OCI-LY7 (cell line): ENCODE measurements at regions not wholly inside any gene's neighbourhood (a gene's known extent, or its start where the extent isn't known, plus 50 kb on each side); places are given as distances from the start of the nearest gene placed in this dataset.

ENCODE experiments used
- BruUV-seq: library from RNA; stranded (reverse); fragments of 400-500 nt; replicated peaks from 2 replicates; lab custom pipeline; 2021; lab: Mats Ljungman, UMichigan
- CTCF ChIA-PET: fragments of 300-600 bp; sonication (Branson Sonifier 250); formaldehyde crosslinking; loops from one replicate; lab custom pipeline; 2022; ENCODE audit warnings: antibody characterized with exemption; ENCODE audit not compliant: unreplicated experiment; lab: Charles Lee
- POLR2A ChIA-PET: fragments of 300-600 bp; sonication (Branson Sonifier 250); formaldehyde crosslinking; loops from one replicate; lab custom pipeline; 2022; ENCODE audit warnings: antibody characterized with exemption; lab: Charles Lee
- DNase-seq: peaks from one replicate; pipeline ENCODE4 v3.0.0-alpha.2; 2015; ENCODE audit warnings: low spot score
- H2AFZ ChIP-seq: fragments of 200-600 bp; sonication (generic), shearing (Covaris generic); 2 replicates; pipeline ENCODE4 v1.6.1; 2014; ENCODE audit warnings: mild to moderate bottlenecking, antibody characterized with exemption, low read length, moderate library complexity
- H3K27ac ChIP-seq: fragments of 200-600 bp; sonication (generic); 2 replicates; pipeline ENCODE4 v1.5.1; 2014; ENCODE audit warnings: mixed run types, low read depth, mild to moderate bottlenecking, moderate library complexity, low read length, inconsistent platforms; ENCODE audit not compliant: poor library complexity, severe bottlenecking
- H3K36me3 ChIP-seq: fragments of 200-600 bp; sonication (generic); 2 replicates; pipeline ENCODE4 v1.6.1; 2014; ENCODE audit warnings: mild to moderate bottlenecking, antibody characterized with exemption, low read length, moderate library complexity, mixed read lengths; ENCODE audit not compliant: insufficient read depth
- H3K4me1 ChIP-seq: fragments of 200-600 bp; sonication (generic); 2 replicates; pipeline ENCODE4 v1.5.1; 2014; ENCODE audit warnings: mild to moderate bottlenecking, low read length; ENCODE audit not compliant: insufficient read depth, poor library complexity, severe bottlenecking
- H3K4me2 ChIP-seq: fragments of 200-600 bp; sonication (generic); 2 replicates; pipeline ENCODE4 v1.6.1; 2014; ENCODE audit warnings: mild to moderate bottlenecking, low read length
- H3K4me3 ChIP-seq: fragments of 200-600 bp; sonication (generic); 2 replicates; pipeline ENCODE4 v1.5.1; 2014; ENCODE audit warnings: mild to moderate bottlenecking, low read depth, low read length; ENCODE audit not compliant: poor library complexity, severe bottlenecking
- H3K79me2 ChIP-seq: fragments of 200-600 bp; sonication (generic); 2 replicates; pipeline ENCODE4 v1.6.1; 2016; ENCODE audit warnings: low read depth, mild to moderate bottlenecking, low read length, moderate library complexity, mixed read lengths; ENCODE audit not compliant: insufficient read depth
- H3K9me2 ChIP-seq: fragments of 200-600 bp; sonication (generic); 2 replicates; pipeline ENCODE4 v1.6.1; 2016; ENCODE audit warnings: mild to moderate bottlenecking, low read length, mixed read lengths; ENCODE audit not compliant: insufficient read depth
- H3K9me3 ChIP-seq: fragments of 200-600 bp; sonication (generic); 2 replicates; pipeline ENCODE4 v1.6.1; 2014; ENCODE audit warnings: mild to moderate bottlenecking, mixed run types, low read length, mixed read lengths
- H4K20me1 ChIP-seq: fragments of 200-600 bp; sonication (generic); 2 replicates; pipeline ENCODE4 v1.6.1; 2014; ENCODE audit warnings: mild to moderate bottlenecking, antibody characterized with exemption, low read length, moderate library complexity, mixed read lengths; ENCODE audit not compliant: insufficient read depth
- EZH2phosphoT487 ChIP-seq: fragments of 200-600 bp; sonication (generic); IDR thresholded peaks from 2 replicates; pipeline ENCODE4 v1.6.1; 2018; ENCODE audit warnings: low read depth, borderline replicate concordance, mild to moderate bottlenecking, mixed run types, antibody characterized with exemption, low read length, moderate library complexity, mixed read lengths
- intact Hi-C: fragments of 100-400 bp; cut with micrococcal nuclease; formaldehyde crosslinking; loops from one replicate; pipeline ENCODE4 v1.10.0; 2022; ENCODE audit not compliant: unreplicated experiment
- TF ChIP-seq, protein P1 (sequence below): fragments of 200-600 bp; sonication (generic); conservative IDR thresholded peaks from 2 replicates; pipeline ENCODE4 v1.5.1; 2014; ENCODE audit warnings: mild to moderate bottlenecking, antibody characterized with exemption, low read length, moderate library complexity, mixed read lengths

DNA sequence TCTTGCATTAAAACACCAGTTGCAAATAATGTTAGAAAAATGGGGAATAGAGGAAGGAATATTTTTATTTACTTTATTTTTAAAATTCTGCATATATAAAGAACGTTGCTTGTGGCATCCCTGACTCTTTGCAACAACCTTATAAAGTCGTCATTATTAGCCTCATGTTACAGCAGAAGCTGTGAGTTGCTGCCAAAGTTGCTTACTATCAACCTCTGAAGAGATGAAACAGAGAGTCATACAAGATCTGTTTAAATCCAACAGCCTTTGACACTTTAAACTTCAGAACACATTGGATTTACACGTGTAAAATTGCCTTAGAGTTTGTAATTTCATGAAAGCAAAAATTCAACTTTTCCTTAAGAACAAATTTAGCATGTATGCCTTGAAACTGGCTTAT, 221.9 kb downstream of the MRPL39 start:
- no peak for TF ChIP-seq EZH2phosphoT487
- TF ChIP-seq, protein P1, sequence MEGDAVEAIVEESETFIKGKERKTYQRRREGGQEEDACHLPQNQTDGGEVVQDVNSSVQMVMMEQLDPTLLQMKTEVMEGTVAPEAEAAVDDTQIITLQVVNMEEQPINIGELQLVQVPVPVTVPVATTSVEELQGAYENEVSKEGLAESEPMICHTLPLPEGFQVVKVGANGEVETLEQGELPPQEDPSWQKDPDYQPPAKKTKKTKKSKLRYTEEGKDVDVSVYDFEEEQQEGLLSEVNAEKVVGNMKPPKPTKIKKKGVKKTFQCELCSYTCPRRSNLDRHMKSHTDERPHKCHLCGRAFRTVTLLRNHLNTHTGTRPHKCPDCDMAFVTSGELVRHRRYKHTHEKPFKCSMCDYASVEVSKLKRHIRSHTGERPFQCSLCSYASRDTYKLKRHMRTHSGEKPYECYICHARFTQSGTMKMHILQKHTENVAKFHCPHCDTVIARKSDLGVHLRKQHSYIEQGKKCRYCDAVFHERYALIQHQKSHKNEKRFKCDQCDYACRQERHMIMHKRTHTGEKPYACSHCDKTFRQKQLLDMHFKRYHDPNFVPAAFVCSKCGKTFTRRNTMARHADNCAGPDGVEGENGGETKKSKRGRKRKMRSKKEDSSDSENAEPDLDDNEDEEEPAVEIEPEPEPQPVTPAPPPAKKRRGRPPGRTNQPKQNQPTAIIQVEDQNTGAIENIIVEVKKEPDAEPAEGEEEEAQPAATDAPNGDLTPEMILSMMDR = no peak
- no peaks in the 10 kb centered on the region for H4K20me1 ChIP-seq
- H2AFZ ChIP-seq = no peak overlapping the region
- POLR2A ChIA-PET = interaction anchor here (0.6 to 1.0 kb wide), 3 partner anchors 40 to 1328 kb away, joined by 3 read pairs; no protein-coding TSS in a partner anchor
- intact Hi-C loops = loop anchor here (10.0 kb wide), 1 partner anchor 1531 kb away; no protein-coding TSS in a partner anchor
- no peaks in the 10 kb centered on the region for H3K9me3 ChIP-seq
- H3K4me1 ChIP-seq = no peaks in the 10 kb centered on the region
- BruUV-seq = no TSS peak
- no peaks in the 10 kb centered on the region for H3K9me2 ChIP-seq
- CTCF ChIA-PET = no interaction called here
- DNase-seq = no peak
- H3K4me3 ChIP-seq = no peak overlapping the region
- H3K79me2 ChIP-seq = no peaks in the 10 kb centered on the region
- no peaks in the 10 kb centered on the region for H3K36me3 ChIP-seq
- H3K4me2 ChIP-seq = no peak overlapping the region
- H3K27ac ChIP-seq = no peak overlapping the region

GRCh38 chr21:25384782-25385181, 222.5 kb downstream of the MRPL39 start:
- Histone ChIP-seq H3K4me1 (no peaks in the 10 kb centered on the region), H2AFZ (no peak overlapping the region), H3K9me3 (no peaks in the 10 kb centered on the region), H3K4me3 (no peak overlapping the region), H3K4me2 (no peak overlapping the region), H3K36me3 (no peaks in the 10 kb centered on the region), H3K27ac (no peak overlapping the region), H3K79me2 (no peaks in the 10 kb centered on the region), H4K20me1 (no peaks in the 10 kb centered on the region), H3K9me2 (no peaks in the 10 kb centered on the region)
- BruUV-seq = no TSS peak
- ChIA-PET CTCF (no interaction called here), POLR2A (interaction anchor here (0.8 kb wide), 1 partner anchor 39 kb away, joined by 3 read pairs; no protein-coding TSS in a partner anchor)
- intact Hi-C loops = loop anchor here (10.0 kb wide), 1 partner anchor 1530 kb away; no protein-coding TSS in a partner anchor
- DNase-seq = no peak
- TF ChIP-seq EZH2phosphoT487 = no peak
- TF ChIP-seq, protein P1 = no peak

GRCh38 chr21:25383545-25383944, 223.7 kb downstream of the MRPL39 start:
- TF ChIP-seq EZH2phosphoT487 = no peak
- TF ChIP-seq, protein P1 = no peak
- POLR2A ChIA-PET = no interaction called here
- CTCF ChIA-PET = no interaction called here
- no peak for DNase-seq
- no peaks in the 10 kb centered on the region for H3K9me2 ChIP-seq
- no peaks in the 10 kb centered on the region for H3K9me3 ChIP-seq
- H3K79me2 ChIP-seq = no peaks in the 10 kb centered on the region
- H3K4me2 ChIP-seq = no peak overlapping the region
- no peak overlapping the region for H3K4me3 ChIP-seq
- no TSS peak for BruUV-seq
- intact Hi-C loops = loop anchor here (10.0 kb wide), 1 partner anchor 1529 kb away; no protein-coding TSS in a partner anchor
- no peak overlapping the region for H2AFZ ChIP-seq
- H3K4me1 ChIP-seq = no peaks in the 10 kb centered on the region
- H3K27ac ChIP-seq = no peak overlapping the region
- no peaks in the 10 kb centered on the region for H3K36me3 ChIP-seq
- H4K20me1 ChIP-seq = no peaks in the 10 kb centered on the region
